Heart left ventricle (tissue), 16 donors: ENCODE measurements at regions not wholly inside any gene's neighbourhood (a gene's known extent, or its start where the extent isn't known, plus 50 kb on each side); places are given as distances from the start of the nearest gene placed in this dataset.

Experiments used
- ATAC-seq, 4 donors: fragments of 200-7000 bp; cut with Tn5 transposase; one replicate each; pipeline ENCODE4 v1.9.1; 2020 to 2022; ENCODE audit warnings: moderate library complexity in 4 of 4, mild to moderate bottlenecking in 3 of 4, moderate number of reproducible peaks in 1 of 4
- DNase-seq, 5 donors: peaks; one replicate each; pipeline ENCODE4 v3.0.0-alpha.2; 2020
- H3K27ac ChIP-seq, 12 donors: fragments of 200-600 bp; sonication (generic) in 4 of 12; one replicate each; pipeline versions ENCODE4 v1.5.0 to v1.8.0; 2016 to 2022; ENCODE audit warnings: mild to moderate bottlenecking in 2 of 12
- H3K27me3 ChIP-seq, 9 donors: fragments of 200-600 bp; sonication (generic) in 2 of 9; one replicate each; pipeline versions ENCODE4 v1.5.1 to v1.8.0; 2016 to 2022; ENCODE audit warnings: mild to moderate bottlenecking in 3 of 9
- H3K36me3 ChIP-seq, 9 donors: fragments of 200-600 bp; sonication (generic) in 2 of 9; one replicate each; pipeline versions ENCODE4 v1.5.0 to v1.8.0; 2018 to 2022; ENCODE audit warnings: mild to moderate bottlenecking in 2 of 9
- H3K4me1 ChIP-seq, 12 donors: fragments of 200-600 bp; sonication (generic) in 4 of 12; one replicate each; pipeline versions ENCODE4 v1.5.0 to v1.8.0; 2016 to 2022; ENCODE audit warnings: mild to moderate bottlenecking in 3 of 12
- H3K4me3 ChIP-seq, 12 donors: fragments of 200-600 bp; sonication (generic) in 4 of 12; one replicate each; pipeline versions ENCODE4 v1.5.0 to v1.8.0; 2017 to 2022; ENCODE audit warnings: mild to moderate bottlenecking in 9 of 12, moderate library complexity in 4 of 12
- H3K9me3 ChIP-seq, 12 donors: fragments of 200-600 bp; sonication (generic) in 4 of 12; one replicate each; pipeline versions ENCODE4 v1.5.0 to v1.8.0; 2016 to 2022; ENCODE audit warnings: mild to moderate bottlenecking in 1 of 12
- POLR2A ChIP-seq, 2 donors: fragments of 450-650 bp; IDR thresholded peaks; one replicate each; pipeline ENCODE4 v1.6.1; 2017; ENCODE audit warnings: antibody characterized with exemption in 2 of 2, mild to moderate bottlenecking in 2 of 2, moderate library complexity in 2 of 2
- WGBS, 4 donors: extraction: QIAGEN DNeasy Blood & Tissue Kit in 2 of 4; methylation state at CpG; one replicate each; pipeline versions ENCODE4 v1.1.5 to v1.1.7; 2013 to 2018; 5-methylcytosine and 5-hydroxymethylcytosine counted together
- intact Hi-C, 10 donors: fragments of 100-400 bp; cut with DNase I; formaldehyde crosslinking; loops; one replicate each; pipeline versions ENCODE4 v1.11.1 to v1.14.2; 2022
- TF ChIP-seq, protein P1 (sequence below), 12 donors: fragments of 200-600 bp; sonication (generic) in 4 of 12; IDR thresholded peaks; one replicate each; pipeline versions ENCODE4 v1.5.0 to v1.8.0; 2018 to 2022; ENCODE audit warnings: antibody characterized with exemption in 12 of 12, mild to moderate bottlenecking in 5 of 12
- donor health status: ischemic (EF 13 %, LVEDD 7.1; RV severe dilation, severe dysfunction).
- donor health status: healthy with polysubstance abuse.
- donor health status: DM: no; HTN: yes; CAD: no.
- donor health status: DM: no; HTN: no; CAD: no.
- donor health status: ischemic (EF 25% LVEDD 6.9; RV normal size, moderate dysfunction).
- donor health status: ischemic (EF 25% LVEDD 5.7; RV mildly dilated, moderate dysfunction).
- donor health status: healthy.
- donor health status: DM: yes; HTN: yes; CAD: no.
- donor health status: ischemic (EF 35%, LVEDD 5.7; RV mildly dilated, moderate dysfunction).
- donor health status: nonischemic (EF 11% LVEDD 7.7; RV severe dilation, severe dysfunction).
- donor health status: DM: yes; HTN: yes; CAD: no.
- donor health status: PGD.
- donor health status: ischemic (EF 29% LVEDD 5.4; RV normal size, mild dysfunction).
- donor health status: nonischemic (EF 23%, LVEDD 6.1; RV moderate dilation, normal function).

DNA sequence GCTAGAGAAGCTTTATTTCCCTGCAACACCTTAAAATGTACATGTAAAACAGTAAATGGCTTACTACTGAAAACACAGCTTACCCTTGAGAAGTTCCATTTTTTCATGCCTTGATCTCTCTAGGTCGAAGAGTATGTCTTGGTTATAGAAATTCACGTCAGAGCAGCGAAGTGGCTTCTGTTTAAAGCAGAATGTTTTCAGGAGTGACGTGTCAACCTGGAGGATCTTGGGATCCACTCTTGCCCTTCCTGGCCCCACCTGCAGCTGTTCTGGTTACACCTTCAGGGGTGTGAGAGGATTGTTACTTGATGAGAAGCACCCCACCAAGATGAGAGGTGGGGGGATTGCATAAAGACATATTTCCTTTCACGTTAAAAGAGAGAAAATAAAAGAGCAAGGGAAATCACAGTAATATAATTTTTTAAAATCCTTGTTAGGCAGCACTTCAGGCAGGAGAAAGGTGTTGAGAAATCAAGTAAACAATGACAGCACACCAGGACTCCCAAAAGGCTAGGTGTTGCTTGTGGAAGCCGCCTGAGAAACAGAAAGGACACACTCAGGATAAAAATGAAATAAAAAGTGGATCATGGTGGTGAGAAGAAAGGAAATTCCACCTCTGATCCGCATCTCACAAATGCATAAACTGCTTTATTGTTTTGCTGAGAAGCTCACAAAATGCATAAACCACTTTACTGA lies 149.7 kb downstream of the UNC5CL start:
- ATAC-seq (no peak), DNase-seq (no peak)
- no peaks in the 10 kb centered on the region for H3K4me1 ChIP-seq
- no peaks in the 10 kb centered on the region for H3K9me3 ChIP-seq
- no peaks in the 10 kb centered on the region for H3K27me3 ChIP-seq
- no peak overlapping the region for H3K4me3 ChIP-seq
- TF ChIP-seq, protein P1, sequence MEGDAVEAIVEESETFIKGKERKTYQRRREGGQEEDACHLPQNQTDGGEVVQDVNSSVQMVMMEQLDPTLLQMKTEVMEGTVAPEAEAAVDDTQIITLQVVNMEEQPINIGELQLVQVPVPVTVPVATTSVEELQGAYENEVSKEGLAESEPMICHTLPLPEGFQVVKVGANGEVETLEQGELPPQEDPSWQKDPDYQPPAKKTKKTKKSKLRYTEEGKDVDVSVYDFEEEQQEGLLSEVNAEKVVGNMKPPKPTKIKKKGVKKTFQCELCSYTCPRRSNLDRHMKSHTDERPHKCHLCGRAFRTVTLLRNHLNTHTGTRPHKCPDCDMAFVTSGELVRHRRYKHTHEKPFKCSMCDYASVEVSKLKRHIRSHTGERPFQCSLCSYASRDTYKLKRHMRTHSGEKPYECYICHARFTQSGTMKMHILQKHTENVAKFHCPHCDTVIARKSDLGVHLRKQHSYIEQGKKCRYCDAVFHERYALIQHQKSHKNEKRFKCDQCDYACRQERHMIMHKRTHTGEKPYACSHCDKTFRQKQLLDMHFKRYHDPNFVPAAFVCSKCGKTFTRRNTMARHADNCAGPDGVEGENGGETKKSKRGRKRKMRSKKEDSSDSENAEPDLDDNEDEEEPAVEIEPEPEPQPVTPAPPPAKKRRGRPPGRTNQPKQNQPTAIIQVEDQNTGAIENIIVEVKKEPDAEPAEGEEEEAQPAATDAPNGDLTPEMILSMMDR (IDR thresholded peaks at IDR 0.05): no peak
- TF ChIP-seq POLR2A (IDR thresholded peaks at IDR 0.05): no peak
- intact Hi-C loops: no loop called here
- H3K27ac ChIP-seq: no peak overlapping the region
- H3K36me3 ChIP-seq: no peaks in the 10 kb centered on the region
- WGBS, 4 donors: 78 to 90% (median 84%) methylated on average over 7 of the region's 7 CpGs

DNA sequence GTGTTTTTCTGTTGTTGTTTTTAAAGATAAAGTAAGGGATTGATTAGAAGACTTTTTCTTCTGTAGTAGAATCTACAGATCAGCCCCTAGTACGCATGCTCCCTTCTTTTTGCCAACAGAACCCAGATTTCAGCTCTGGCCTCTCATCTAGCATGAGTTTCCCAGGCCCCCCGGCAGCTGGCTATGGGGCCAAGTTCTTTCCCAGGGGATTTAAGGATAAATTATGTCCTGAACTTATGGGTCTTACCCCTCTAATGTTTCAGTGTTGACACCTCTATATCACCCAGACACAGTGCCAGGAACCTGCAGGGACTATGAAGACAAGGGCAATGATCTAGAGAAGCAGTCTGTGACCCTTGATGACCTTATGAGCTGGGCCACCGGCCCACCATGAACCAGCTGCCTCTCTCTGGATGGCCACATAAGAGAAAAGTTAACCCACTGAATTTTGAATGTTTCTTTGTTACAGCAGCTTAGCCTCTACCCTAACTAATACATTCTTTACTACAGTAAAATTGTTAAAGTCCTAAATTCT lies 150.5 kb downstream of the UNC5CL start:
- Histone ChIP-seq H3K4me1 (no peaks in the 10 kb centered on the region), H3K36me3 (no peaks in the 10 kb centered on the region), H3K9me3 (no peaks in the 10 kb centered on the region), H3K27me3 (no peaks in the 10 kb centered on the region), H3K27ac (no peak overlapping the region), H3K4me3 (no peak overlapping the region)
- TF ChIP-seq, protein P1 (IDR thresholded peaks at IDR 0.05): no peak
- no peak for TF ChIP-seq POLR2A (IDR thresholded peaks at IDR 0.05)
- 49 to 63% (median 56%) methylated on average over 3 of the region's 3 CpGs for WGBS, 4 donors
- intact Hi-C loops: no loop called here
- ATAC-seq (peak in 1 of 4 donors; percentile 33), DNase-seq (no peak)

DNA sequence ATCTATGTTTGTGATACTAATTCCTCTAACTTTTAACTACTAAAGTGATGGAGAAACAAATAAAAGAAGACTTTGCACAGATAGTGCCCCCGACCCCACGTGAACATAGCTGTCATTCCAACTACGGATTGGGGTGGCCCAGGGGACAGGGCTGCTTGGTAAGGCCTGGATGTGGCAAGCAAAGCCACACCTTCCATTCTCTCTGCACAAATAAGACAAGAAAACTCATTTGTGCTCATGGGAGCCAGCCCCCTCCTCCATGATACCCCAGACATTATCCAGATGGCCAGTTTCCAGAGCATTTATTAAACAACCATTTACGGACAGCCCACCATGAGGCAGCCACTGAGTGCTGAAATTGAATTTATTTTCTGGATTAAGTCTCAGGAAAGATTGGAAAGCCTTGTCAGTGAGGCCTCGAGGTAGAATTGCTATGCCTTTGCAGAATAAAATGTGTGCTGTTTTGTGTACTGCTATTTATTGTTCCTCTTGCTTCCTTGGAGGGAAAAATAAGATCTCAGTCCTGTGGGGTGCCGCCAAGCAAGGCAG lies 151.2 kb downstream of the UNC5CL start:
- no peak overlapping the region for H3K27ac ChIP-seq
- H3K4me1 ChIP-seq: no peaks in the 10 kb centered on the region
- no peaks in the 10 kb centered on the region for H3K9me3 ChIP-seq
- no peak overlapping the region for H3K4me3 ChIP-seq
- H3K36me3 ChIP-seq: peaks cover 0 to 1% (median 0%) of the 10 kb centered on the region in 9 donors
- ATAC-seq (no peak), DNase-seq (no peak)
- no peaks in the 10 kb centered on the region for H3K27me3 ChIP-seq
- WGBS, 4 donors: 65 to 82% (median 72%) methylated on average over 6 of the region's 6 CpGs
- TF ChIP-seq, protein P1 (IDR thresholded peaks at IDR 0.05): no peak
- no peak for TF ChIP-seq POLR2A (IDR thresholded peaks at IDR 0.05)
- intact Hi-C loops: no loop called here

DNA sequence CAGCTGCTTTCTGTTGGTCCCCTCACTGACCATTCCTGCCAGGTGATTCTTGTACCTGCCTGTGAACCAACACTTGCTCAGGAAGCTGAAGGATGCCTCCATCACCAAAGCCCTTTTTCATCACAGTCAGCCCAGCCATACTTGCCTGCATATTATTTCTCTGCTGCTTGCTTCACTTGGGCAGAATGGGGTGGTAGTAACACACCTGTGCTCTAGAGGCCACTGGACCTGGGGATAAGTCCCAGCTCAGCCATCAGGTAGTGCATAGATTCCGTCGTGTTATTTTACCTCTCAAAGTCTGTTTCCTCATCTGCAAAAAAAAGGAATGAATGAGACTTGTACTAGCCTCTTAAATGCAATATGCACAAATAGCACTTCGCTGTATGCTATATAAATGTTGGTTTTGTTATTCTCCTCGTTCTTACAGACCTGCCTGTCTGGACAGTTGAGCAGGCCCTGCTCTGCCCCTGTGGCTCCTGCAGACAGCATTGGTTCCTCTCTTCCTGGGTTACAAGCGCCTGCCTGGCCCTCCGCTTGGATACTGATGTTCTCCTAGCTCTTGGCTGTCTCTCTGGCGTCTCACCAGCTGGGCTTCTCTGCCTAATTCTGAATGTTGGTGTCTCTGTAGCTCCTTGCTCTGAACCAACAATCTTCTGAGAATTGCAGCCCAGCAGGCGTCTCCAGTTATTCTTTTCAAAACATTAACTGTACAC lies 151.8 kb downstream of the UNC5CL start:
- Histone ChIP-seq H3K4me3 (no peak overlapping the region), H3K36me3 (peaks cover 0 to 3% (median 0%) of the 10 kb centered on the region in 9 donors), H3K27me3 (no peaks in the 10 kb centered on the region), H3K9me3 (no peaks in the 10 kb centered on the region), H3K27ac (no peak overlapping the region), H3K4me1 (no peaks in the 10 kb centered on the region)
- intact Hi-C loops: no loop called here
- DNase-seq (no peak), ATAC-seq (no peak)
- TF ChIP-seq, protein P1 (IDR thresholded peaks at IDR 0.05): no peak
- TF ChIP-seq POLR2A (IDR thresholded peaks at IDR 0.05): no peak
- WGBS, 4 donors: 81 to 90% (median 83%) methylated on average over 8 of the region's 8 CpGs
